Uterus (tissue), 2 donors: ENCODE measurements at regions not wholly inside any gene's neighbourhood (a gene's known extent, or its start where the extent isn't known, plus 50 kb on each side); places are given as distances from the start of the nearest gene placed in this dataset.

Experiments used
- CTCF ChIP-seq, 4 experiments: fragments of 200-600 bp in 2 of 4; fragments of 450-650 bp in 2 of 4; sonication (generic) in 2 of 4; IDR thresholded peaks; one replicate each; pipeline ENCODE4 v1.5.1; 2016 to 2019; ENCODE audit warnings: antibody characterized with exemption in 4 of 4, mild to moderate bottlenecking in 2 of 4, moderate library complexity in 1 of 4
- POLR2A ChIP-seq, 2 donors: fragments of 450-650 bp; IDR thresholded peaks; one replicate each; pipeline ENCODE4 v1.6.1; 2016; ENCODE audit warnings: antibody characterized with exemption in 2 of 2, mild to moderate bottlenecking in 1 of 2, moderate library complexity in 1 of 2

GRCh38 chr15:31463521-31464102 lies 137.0 kb downstream of the KLF13 start:
- TF ChIP-seq POLR2A (IDR thresholded peaks at IDR 0.05) (no peak), CTCF (IDR thresholded peaks at IDR 0.05) (no peak)
